Endothelial cell of umbilical vein (primary cell): ENCODE measurements at regions not wholly inside any gene's neighbourhood (a gene's known extent, or its start where the extent isn't known, plus 50 kb on each side); places are given as distances from the start of the nearest gene placed in this dataset.
A peak's percentile ranks its signal among the peaks of the same experiment; 100 is the strongest.

Source experiments
- BruUV-seq: library from RNA; stranded (reverse); fragments of 400-500 nt; replicated peaks from 2 replicates; lab custom pipeline; 2021; lab: Mats Ljungman, UMichigan
- CTCF ChIA-PET: fragments of 300-600, 350-600 bp; sonication (Branson Sonifier 250); formaldehyde crosslinking; loops from one replicate; lab custom pipeline; 2021; ENCODE audit warnings: antibody characterized with exemption, inconsistent platforms; lab: Charles Lee
- POLR2A ChIA-PET: fragments of 300-600, 350-600 bp; sonication (Branson Sonifier 250); formaldehyde crosslinking; loops from one replicate; lab custom pipeline; 2021; ENCODE audit warnings: antibody characterized with exemption, inconsistent platforms; lab: Charles Lee
- DNase-seq: peaks from one replicate; pipeline ENCODE4 v3.0.0-alpha.2; 2011; ENCODE audit warnings: low read depth, low spot score
- FAIRE-seq: peaks from 2 replicates; lab custom pipeline; 2011; peaks lifted over from hg19 to GRCh38; lab: Jason Lieb, UNC
- H2AFZ ChIP-seq: 2 replicates; pipeline ENCODE4 v1.6.0; 2012; ENCODE audit warnings: low read depth, low read length, control low read depth, inconsistent platforms
- H3K27ac ChIP-seq: 2 replicates; pipeline ENCODE4 v1.5.1; 2011; ENCODE audit warnings: low read depth, mild to moderate bottlenecking, control low read depth, low read length, moderate library complexity; ENCODE audit not compliant: insufficient read depth
- H3K27me3 ChIP-seq, 2 experiments: 2 replicates each; pipeline versions ENCODE4 v1.6.0 to v1.6.1; 2011; ENCODE audit warnings: low read length in 2 of 2, mixed read lengths in 1 of 2; ENCODE audit not compliant: control insufficient read depth in 2 of 2, insufficient read depth in 2 of 2
- H3K36me3 ChIP-seq, 2 experiments: 2 replicates in 1 of 2; 3 replicates in 1 of 2; pipeline ENCODE4 v1.5.1; 2011; ENCODE audit warnings: low read length in 2 of 2, mild to moderate bottlenecking in 1 of 2, moderate library complexity in 1 of 2; ENCODE audit not compliant: control insufficient read depth in 2 of 2, insufficient read depth in 2 of 2; ENCODE audit errors: extremely low read depth in 1 of 2
- H3K4me1 ChIP-seq: 3 replicates; pipeline ENCODE4 v1.5.1; 2011; ENCODE audit warnings: mild to moderate bottlenecking, low read length; ENCODE audit not compliant: control insufficient read depth, insufficient read depth; ENCODE audit errors: extremely low read depth
- H3K4me2 ChIP-seq: 2 replicates; pipeline ENCODE4 v1.6.1; 2011; ENCODE audit warnings: low read length, control low read depth, mixed read lengths; ENCODE audit not compliant: insufficient read depth
- H3K4me3 ChIP-seq, 3 experiments: fragments of 200-600 bp in 1 of 3; sonication (generic), shearing (Covaris generic) in 1 of 3; replicated peaks in 1 of 3; 2 replicates each; pipeline ENCODE4 v1.5.1; 2011 to 2016; ENCODE audit warnings: control low read depth in 3 of 3, low read length in 3 of 3, mild to moderate bottlenecking in 2 of 3, inconsistent platforms in 1 of 3, low read depth in 1 of 3, moderate library complexity in 1 of 3; ENCODE audit not compliant: insufficient read depth in 1 of 3
- H3K79me2 ChIP-seq: 2 replicates; pipeline ENCODE4 v1.6.0; 2012; ENCODE audit warnings: low read length, inconsistent platforms; ENCODE audit not compliant: control insufficient read depth, insufficient read depth
- H3K9ac ChIP-seq: replicated peaks from 2 replicates; pipeline ENCODE3; 2011; ENCODE audit warnings: low read length, control low read depth; ENCODE audit not compliant: insufficient read depth; ENCODE audit errors: extremely low read depth
- H3K9me1 ChIP-seq: replicated peaks from 3 replicates; pipeline ENCODE4 v1.6.0; 2011; ENCODE audit warnings: mild to moderate bottlenecking, low read length; ENCODE audit not compliant: control insufficient read depth, insufficient read depth; ENCODE audit errors: extremely low read depth
- H3K9me3 ChIP-seq: replicated peaks from 2 replicates; pipeline ENCODE4 v1.5.1; 2012; ENCODE audit warnings: low read length, inconsistent platforms; ENCODE audit not compliant: control insufficient read depth, insufficient read depth
- H4K20me1 ChIP-seq: replicated peaks from 2 replicates; pipeline ENCODE3; 2011; ENCODE audit warnings: mild to moderate bottlenecking, low read length; ENCODE audit not compliant: control insufficient read depth, insufficient read depth; ENCODE audit errors: extremely low read depth
- CTCF ChIP-seq, 2 donors: IDR thresholded peaks; 1 replicate in 1 of 2; 2 replicates in 1 of 2; pipeline ENCODE4 v1.5.1; 2011; ENCODE audit warnings: low read length in 2 of 2, mild to moderate bottlenecking in 2 of 2, moderate library complexity in 2 of 2, control low read depth in 1 of 2, inconsistent platforms in 1 of 2, low read depth in 1 of 2; ENCODE audit not compliant: insufficient read depth in 1 of 2; ENCODE audit errors: extremely low read depth in 1 of 2
- EZH2 ChIP-seq: IDR thresholded peaks from 2 replicates; pipeline ENCODE4 v1.6.1; 2012; ENCODE audit warnings: borderline replicate concordance, low read depth, mild to moderate bottlenecking, moderate library complexity, low read length, inconsistent platforms; ENCODE audit not compliant: severe bottlenecking
- FOS ChIP-seq: IDR thresholded peaks from 2 replicates; pipeline ENCODE4 v1.6.1; 2011; ENCODE audit warnings: mild to moderate bottlenecking, low read length, moderate library complexity, borderline replicate concordance; ENCODE audit not compliant: insufficient read depth
- GATA2 ChIP-seq: IDR thresholded peaks from 2 replicates; pipeline ENCODE4 v1.7.0; 2011; ENCODE audit warnings: low read depth, mild to moderate bottlenecking, moderate library complexity, mixed read lengths, low read length; ENCODE audit not compliant: insufficient read length, insufficient read depth
- JUN ChIP-seq: IDR thresholded peaks from 2 replicates; pipeline ENCODE4 v1.6.1; 2011; ENCODE audit warnings: borderline replicate concordance, low read depth; ENCODE audit not compliant: insufficient read length, insufficient read depth
- MAX ChIP-seq: IDR thresholded peaks from 2 replicates; pipeline ENCODE4 v1.6.1; 2011; ENCODE audit not compliant: insufficient read depth, insufficient read length
- MYC ChIP-seq: IDR thresholded peaks from one replicate; pipeline ENCODE4 v1.6.1; 2011; ENCODE audit warnings: mild to moderate bottlenecking, low read depth, low read length
- POLR2A ChIP-seq: IDR thresholded peaks from 2 replicates; pipeline ENCODE4 v1.6.1; 2012; ENCODE audit warnings: low read depth, mild to moderate bottlenecking, control low read depth, low read length
- POLR2AphosphoS5 ChIP-seq: IDR thresholded peaks from 2 replicates; pipeline ENCODE4 v1.6.1; 2012; ENCODE audit warnings: low read depth, mild to moderate bottlenecking, control low read depth, low read length, moderate library complexity; ENCODE audit not compliant: insufficient read depth
- dilution Hi-C: fragments of 300-500 bp; cut with MboI; formaldehyde crosslinking; loops from one replicate; pipeline ENCODE4 v1.15.0; 2019; ENCODE audit warnings: low sequenced_read_pairs; ENCODE audit not compliant: extremely low pct_ligation_motif_present
- intact Hi-C: fragments of 100-400 bp; cut with micrococcal nuclease; formaldehyde crosslinking; loops from one replicate; pipeline ENCODE4 v1.10.0; 2022

GRCh38 chr2:203812294-203813221, 55.0 kb upstream of the CTLA4 start:
- TF ChIP-seq JUN (no peak), POLR2AphosphoS5 (no peak), MAX (no peak)
- Histone ChIP-seq H3K9ac (no peak overlapping the region), H4K20me1 (no peaks in the 10 kb centered on the region), H3K4me3 (no peak overlapping the region), H3K4me1 (peaks cover 58% of the 10 kb centered on the region), H3K27ac (peak overlapping the region; percentile 75), H3K4me2 (peak overlapping the region; percentile 11), H3K27me3 (peaks cover 3 to 5% of the 10 kb centered on the region in 2 experiments), H3K9me3 (no peaks in the 10 kb centered on the region), H3K79me2 (no peaks in the 10 kb centered on the region), H3K9me1 (no peaks in the 10 kb centered on the region), H2AFZ (no peak overlapping the region), H3K36me3 (no peaks in the 10 kb centered on the region)
- POLR2A ChIA-PET, result no interaction called here
- BruUV-seq, result no TSS peak
- dilution Hi-C loops (no loop called here), intact Hi-C loops (loop anchor here (5.0 to 10.0 kb wide), 2 partner anchors 158 to 485 kb away; partner anchors contain the start of gene ABI2)
- CTCF ChIA-PET, result interaction anchor here (0.7 to 3.4 kb wide), 9 partner anchors 9 to 587 kb away, joined by 3 to 38 read pairs (median 4); no protein-coding TSS in a partner anchor
- DNase-seq, result no peak
- no peak for FAIRE-seq

- no peaks in the 10 kb centered on the region for H3K79me2 ChIP-seq
- peak overlapping the region; percentile 3 for H2AFZ ChIP-seq
- no peak for TF ChIP-seq POLR2AphosphoS5
- no peak for TF ChIP-seq EZH2
- TF ChIP-seq CTCF (IDR thresholded peaks at IDR 0.05; ENCODE audit: extremely low read depth in 1 of 2, insufficient read depth in 1 of 2, low read depth in 1 of 2, low read length in 2 of 2), result no peak
- no peak for TF ChIP-seq POLR2A
- no peak for TF ChIP-seq FOS
- TF ChIP-seq MYC, result no peak
- no peak for TF ChIP-seq GATA2
- TF ChIP-seq JUN, result no peak
- TF ChIP-seq MAX, result no peak
- H3K4me1 ChIP-seq, result peaks cover 48% of the 10 kb centered on the region
- H3K36me3 ChIP-seq, result no peaks in the 10 kb centered on the region
- DNase-seq (no peak), FAIRE-seq (no peak)
- H3K9ac ChIP-seq, result no peak overlapping the region
- H4K20me1 ChIP-seq, result no peaks in the 10 kb centered on the region
- no peak overlapping the region for H3K4me3 ChIP-seq
- no peaks in the 10 kb centered on the region for H3K9me1 ChIP-seq
- no TSS peak for BruUV-seq
- H3K4me2 ChIP-seq, result no peak overlapping the region
- dilution Hi-C loops, result no loop called here
- intact Hi-C loops, result loop anchor here (2.0 to 10.0 kb wide), 5 partner anchors 31 to 1225 kb away; partner anchors contain the start of gene ABI2
- ChIA-PET POLR2A (no interaction called here), CTCF (interaction anchor here (0.8 to 3.9 kb wide), 10 partner anchors 10 to 1225 kb away, joined by 3 to 47 read pairs (median 4); no protein-coding TSS in a partner anchor)
- peaks cover 3 to 5% of the 10 kb centered on the region in 2 experiments for H3K27me3 ChIP-seq
- H3K27ac ChIP-seq, result no peak overlapping the region
- no peaks in the 10 kb centered on the region for H3K9me3 ChIP-seq
Measured at GRCh38 chr2:203813684-203814083, 53.9 kb upstream of the CTLA4 start.
